Breast epithelium (tissue), 4 donors: ENCODE measurements at regions not wholly inside any gene's neighbourhood (a gene's known extent, or its start where the extent isn't known, plus 50 kb on each side); places are given as distances from the start of the nearest gene placed in this dataset.

Experiments used
- DNase-seq, 2 donors: peaks; one replicate each; pipeline ENCODE4 v3.0.0-alpha.2; 2019; ENCODE audit warnings: low spot score in 2 of 2
- H3K27ac ChIP-seq, 2 donors: fragments of 200-600 bp; sonication (generic) in 1 of 2; one replicate each; pipeline ENCODE4 v1.5.1; 2016 to 2019; ENCODE audit warnings: mild to moderate bottlenecking in 1 of 2
- H3K27me3 ChIP-seq, 2 donors: fragments of 200-600 bp; sonication (generic) in 1 of 2; one replicate each; pipeline versions ENCODE4 v1.5.1 to v1.6.0; 2017 to 2019; ENCODE audit warnings: control low read depth in 1 of 2, mild to moderate bottlenecking in 1 of 2
- H3K36me3 ChIP-seq: fragments of 200-600 bp; one replicate; pipeline ENCODE4 v1.5.1; 2019
- H3K4me1 ChIP-seq, 2 donors: fragments of 200-600 bp; sonication (generic); one replicate each; pipeline ENCODE4 v1.5.1; 2016 to 2019; ENCODE audit warnings: control low read depth in 1 of 2
- H3K4me3 ChIP-seq, 3 donors: fragments of 200-600 bp; sonication (generic); 1 replicate in 2 of 3; 2 replicates in 1 of 3; pipeline ENCODE4 v1.5.1; 2016 to 2019; ENCODE audit warnings: mild to moderate bottlenecking in 3 of 3, moderate library complexity in 2 of 3
- H3K9me3 ChIP-seq, 2 donors: fragments of 200-600 bp; sonication (generic) in 1 of 2; one replicate each; pipeline ENCODE4 v1.5.1; 2016 to 2019; ENCODE audit warnings: control low read depth in 1 of 2
- CTCF ChIP-seq, 3 donors: fragments of 450-650 bp; IDR thresholded peaks; one replicate each; pipeline ENCODE4 v1.5.1; 2016 to 2017; ENCODE audit warnings: antibody characterized with exemption in 3 of 3, mild to moderate bottlenecking in 3 of 3, moderate library complexity in 3 of 3
- POLR2A ChIP-seq: fragments of 450-650 bp; IDR thresholded peaks from one replicate; pipeline ENCODE4 v1.6.1; 2016; ENCODE audit warnings: antibody characterized with exemption, mild to moderate bottlenecking, moderate library complexity
- POLR2AphosphoS5 ChIP-seq, 3 donors: sonication (generic); formaldehyde crosslinking; IDR thresholded peaks; one replicate each; pipeline ENCODE4 v1.6.1; 2017; ENCODE audit warnings: antibody characterized with exemption in 3 of 3
- intact Hi-C: fragments of 100-400 bp; cut with DNase I; formaldehyde crosslinking; loops from one replicate; pipeline ENCODE4 v1.15.1; 2023; ENCODE audit warnings: low total_unique reads

- H3K36me3 ChIP-seq, result no peaks in the 10 kb centered on the region
- intact Hi-C loops, result no loop called here
These were observed 208.5 kb upstream of the PDE10A start for GRCh38 chr6:165871571-165871970.

GRCh38 chr6:165869526-165869925, 206.5 kb upstream of the PDE10A start:
- H3K27ac ChIP-seq, result no peak overlapping the region
- H3K4me3 ChIP-seq, result no peak overlapping the region
- H3K27me3 ChIP-seq, result no peaks in the 10 kb centered on the region
- no peak for DNase-seq
- H3K9me3 ChIP-seq, result peaks cover 3 to 27% of the 10 kb centered on the region in 2 donors
- no peaks in the 10 kb centered on the region for H3K36me3 ChIP-seq
- intact Hi-C loops, result no loop called here
- TF ChIP-seq POLR2A (no peak), CTCF (IDR thresholded peaks at IDR 0.05) (no peak), POLR2AphosphoS5 (IDR thresholded peaks at IDR 0.05) (no peak)
- no peaks in the 10 kb centered on the region for H3K4me1 ChIP-seq

More at GRCh38 chr6:165871571-165871970, 208.5 kb upstream of the PDE10A start:
- Histone ChIP-seq H3K27me3 (no peaks in the 10 kb centered on the region), H3K9me3 (peaks cover 3 to 17% of the 10 kb centered on the region in 2 donors), H3K4me3 (no peak overlapping the region), H3K4me1 (no peaks in the 10 kb centered on the region), H3K27ac (no peak overlapping the region)
- no peak for DNase-seq
- TF ChIP-seq POLR2AphosphoS5 (IDR thresholded peaks at IDR 0.05) (no peak), CTCF (IDR thresholded peaks at IDR 0.05) (no peak), POLR2A (no peak)

GRCh38 chr6:165864925-165865324, 201.9 kb upstream of the PDE10A start:
- Histone ChIP-seq H3K36me3 (no peaks in the 10 kb centered on the region), H3K27ac (no peak overlapping the region), H3K4me3 (no peak overlapping the region), H3K27me3 (no peaks in the 10 kb centered on the region), H3K4me1 (no peaks in the 10 kb centered on the region), H3K9me3 (peaks cover 0 to 27% of the 10 kb centered on the region in 2 donors)
- TF ChIP-seq POLR2AphosphoS5 (IDR thresholded peaks at IDR 0.05), result no peak
- no peak for TF ChIP-seq POLR2A
- TF ChIP-seq CTCF (IDR thresholded peaks at IDR 0.05), result no peak
- intact Hi-C loops, result no loop called here
- no peak for DNase-seq

- DNase-seq, result no peak
- Histone ChIP-seq H3K4me1 (no peaks in the 10 kb centered on the region), H3K27ac (no peak overlapping the region), H3K27me3 (no peaks in the 10 kb centered on the region), H3K4me3 (no peak overlapping the region), H3K36me3 (no peaks in the 10 kb centered on the region), H3K9me3 (peaks cover 0 to 20% of the 10 kb centered on the region in 2 donors)
- intact Hi-C loops, result no loop called here
- no peak for TF ChIP-seq POLR2AphosphoS5 (IDR thresholded peaks at IDR 0.05)
- no peak for TF ChIP-seq POLR2A
- no peak for TF ChIP-seq CTCF (IDR thresholded peaks at IDR 0.05)
These were observed 201.2 kb upstream of the PDE10A start for GRCh38 chr6:165864218-165864617.

GRCh38 chr6:165863801-165864200, 200.8 kb upstream of the PDE10A start:
- no peaks in the 10 kb centered on the region for H3K4me1 ChIP-seq
- no peaks in the 10 kb centered on the region for H3K27me3 ChIP-seq
- DNase-seq, result no peak
- no peaks in the 10 kb centered on the region for H3K36me3 ChIP-seq
- intact Hi-C loops, result no loop called here
- no peak overlapping the region for H3K4me3 ChIP-seq
- TF ChIP-seq POLR2AphosphoS5 (IDR thresholded peaks at IDR 0.05) (no peak), POLR2A (no peak), CTCF (IDR thresholded peaks at IDR 0.05) (no peak)
- no peak overlapping the region for H3K27ac ChIP-seq
- peaks cover 0 to 16% of the 10 kb centered on the region in 2 donors for H3K9me3 ChIP-seq
